ENCODE measurements at regions not wholly inside any gene's neighbourhood (a gene's known extent, or its start where the extent isn't known, plus 50 kb on each side); places are given as distances from the start of the nearest gene placed in this dataset.

DNA sequence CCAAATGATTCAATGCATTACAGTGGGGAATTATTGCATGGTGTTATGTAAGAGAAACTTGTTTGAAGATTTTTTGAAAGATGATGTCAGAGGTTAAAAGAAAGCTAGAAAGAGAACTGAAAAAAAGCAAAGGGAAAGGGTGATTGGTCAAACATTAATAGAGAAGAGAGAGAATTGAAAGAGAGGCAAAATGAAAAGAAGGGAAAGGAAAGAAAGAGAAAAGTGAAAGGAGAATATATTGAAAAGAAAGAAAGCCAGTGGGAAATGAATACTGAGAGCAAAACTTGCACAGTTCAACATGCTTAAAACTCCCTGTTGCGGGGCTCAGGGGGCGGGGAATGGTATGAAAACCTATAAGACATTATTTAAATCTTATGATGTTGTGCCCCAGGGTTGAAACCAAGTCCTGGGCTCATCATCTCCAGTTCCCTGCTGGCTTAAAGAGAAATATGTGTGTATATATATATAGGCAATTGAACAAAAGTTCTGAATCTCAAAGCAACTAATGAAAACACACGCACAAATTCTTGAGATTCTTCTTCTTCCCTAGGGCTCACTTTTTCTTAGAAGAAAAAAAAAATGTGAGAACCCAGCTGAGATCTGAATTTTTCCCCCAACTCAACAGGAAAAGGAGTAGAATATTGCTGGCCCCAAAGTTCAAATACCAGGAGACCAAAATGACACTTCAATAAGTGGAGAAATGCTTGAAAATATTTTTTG, 2045.9 kb upstream of the CELF4 start:
- Histone ChIP-seq H2AFZ (ENCODE audit: control insufficient read depth, low read depth, low read length) (no peak overlapping the region), H3K4me1 (ENCODE audit: control insufficient read depth, insufficient read depth, low read length) (no peaks in the 10 kb centered on the region), H3K27me3 (replicated peaks in 1 of 2; ENCODE audit: control insufficient read depth in 2 of 2, insufficient read depth in 2 of 2, low read length in 1 of 2) (no peaks in the 10 kb centered on the region), H3K4me3 (no peak overlapping the region), H3K4me2 (ENCODE audit: control insufficient read depth, insufficient read depth) (no peak overlapping the region), H3K36me3 (ENCODE audit: control insufficient read depth in 2 of 2, insufficient read depth in 2 of 2, low read length in 1 of 2) (no peaks in the 10 kb centered on the region), H4K20me1 (ENCODE audit: control insufficient read depth, insufficient read depth) (no peaks in the 10 kb centered on the region), H3K79me2 (ENCODE audit: control insufficient read depth, insufficient read depth, low read length) (no peaks in the 10 kb centered on the region), H3K9me3 (replicated peaks; ENCODE audit: control insufficient read depth, insufficient read depth, low read length) (no peaks in the 10 kb centered on the region; the same call in 2 of the 3 replicates), H3K27ac (ENCODE audit: control insufficient read depth, insufficient read depth) (no peak overlapping the region), H3K9ac (ENCODE audit: control insufficient read depth, insufficient read depth, low read length) (no peak overlapping the region)
- SMC1A ChIA-PET (ENCODE audit: uncharacterized antibody, unreplicated experiment) = interaction anchor here (1.0 kb wide), 1 partner anchor 24 kb away, joined by 3 read pairs; no protein-coding TSS in a partner anchor
- 21% methylated on average over 3 of the region's 3 CpGs for WGBS (ENCODE audit: insufficient coverage, insufficient replicate concordance, low lambda C conversion rate, missing lambda C conversion rate)
- in situ Hi-C loops (cut with MboI) (no loop called here), intact Hi-C loops (cut with micrococcal nuclease; ENCODE audit: unreplicated experiment) (no loop called here)
- FAIRE-seq (no peak), ATAC-seq (no peak), DNase-seq (ENCODE audit: low read depth, low spot score) (no peak)
- BruUV-seq (replicated peaks) = no TSS peak
- CTCF ChIA-PET = no interaction called here
- POLR2A ChIA-PET = no interaction called here
- RAD21 ChIA-PET (ENCODE audit: unreplicated experiment) = no interaction called here
- TF ChIP-seq POLR2AphosphoS2 (IDR thresholded peaks at IDR 0.05; ENCODE audit: low read depth, low read length) (no peak), RBBP5 (conservative IDR thresholded peaks at IDR 0.05) (no peak), NFYA (IDR thresholded peaks at IDR 0.05; ENCODE audit: borderline replicate concordance, low read depth, low read length) (no peak), EGR1 (IDR thresholded peaks at IDR 0.05; ENCODE audit: borderline replicate concordance in 1 of 2, low read depth in 2 of 2, low read length in 2 of 2) (no peak), RUNX3 (IDR thresholded peaks at IDR 0.05; ENCODE audit: low read length) (no peak), NFYB (IDR thresholded peaks at IDR 0.05; ENCODE audit: insufficient read depth, low read depth, low read length) (no peak), ATF7 (IDR thresholded peaks at IDR 0.05; ENCODE audit: low read depth) (no peak), JUND (IDR thresholded peaks at IDR 0.05; ENCODE audit: low read depth, low read length) (no peak), PML (IDR thresholded peaks at IDR 0.05; ENCODE audit: low read length) (no peak), ESRRA (IDR thresholded peaks at IDR 0.05; ENCODE audit: low read length) (no peak), FOXM1 (IDR thresholded peaks at IDR 0.05; ENCODE audit: low read depth, low read length) (no peak), ZNF384 (IDR thresholded peaks at IDR 0.05; ENCODE audit: borderline replicate concordance, low read depth, low read length) (no peak), EZH2 (IDR thresholded peaks at IDR 0.05; ENCODE audit: borderline replicate concordance, control insufficient read depth, low read depth, low read length) (no peak)
- TF ChIP-seq, protein P1, sequence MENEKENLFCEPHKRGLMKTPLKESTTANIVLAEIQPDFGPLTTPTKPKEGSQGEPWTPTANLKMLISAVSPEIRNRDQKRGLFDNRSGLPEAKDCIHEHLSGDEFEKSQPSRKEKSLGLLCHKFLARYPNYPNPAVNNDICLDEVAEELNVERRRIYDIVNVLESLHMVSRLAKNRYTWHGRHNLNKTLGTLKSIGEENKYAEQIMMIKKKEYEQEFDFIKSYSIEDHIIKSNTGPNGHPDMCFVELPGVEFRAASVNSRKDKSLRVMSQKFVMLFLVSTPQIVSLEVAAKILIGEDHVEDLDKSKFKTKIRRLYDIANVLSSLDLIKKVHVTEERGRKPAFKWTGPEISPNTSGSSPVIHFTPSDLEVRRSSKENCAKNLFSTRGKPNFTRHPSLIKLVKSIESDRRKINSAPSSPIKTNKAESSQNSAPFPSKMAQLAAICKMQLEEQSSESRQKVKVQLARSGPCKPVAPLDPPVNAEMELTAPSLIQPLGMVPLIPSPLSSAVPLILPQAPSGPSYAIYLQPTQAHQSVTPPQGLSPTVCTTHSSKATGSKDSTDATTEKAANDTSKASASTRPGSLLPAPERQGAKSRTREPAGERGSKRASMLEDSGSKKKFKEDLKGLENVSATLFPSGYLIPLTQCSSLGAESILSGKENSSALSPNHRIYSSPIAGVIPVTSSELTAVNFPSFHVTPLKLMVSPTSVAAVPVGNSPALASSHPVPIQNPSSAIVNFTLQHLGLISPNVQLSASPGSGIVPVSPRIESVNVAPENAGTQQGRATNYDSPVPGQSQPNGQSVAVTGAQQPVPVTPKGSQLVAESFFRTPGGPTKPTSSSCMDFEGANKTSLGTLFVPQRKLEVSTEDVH (IDR thresholded peaks at IDR 0.05; ENCODE audit: low read depth, partially characterized antibody) = no peak
- TF ChIP-seq, protein P2, sequence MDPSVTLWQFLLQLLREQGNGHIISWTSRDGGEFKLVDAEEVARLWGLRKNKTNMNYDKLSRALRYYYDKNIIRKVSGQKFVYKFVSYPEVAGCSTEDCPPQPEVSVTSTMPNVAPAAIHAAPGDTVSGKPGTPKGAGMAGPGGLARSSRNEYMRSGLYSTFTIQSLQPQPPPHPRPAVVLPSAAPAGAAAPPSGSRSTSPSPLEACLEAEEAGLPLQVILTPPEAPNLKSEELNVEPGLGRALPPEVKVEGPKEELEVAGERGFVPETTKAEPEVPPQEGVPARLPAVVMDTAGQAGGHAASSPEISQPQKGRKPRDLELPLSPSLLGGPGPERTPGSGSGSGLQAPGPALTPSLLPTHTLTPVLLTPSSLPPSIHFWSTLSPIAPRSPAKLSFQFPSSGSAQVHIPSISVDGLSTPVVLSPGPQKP (IDR thresholded peaks at IDR 0.05; ENCODE audit: low read depth, low read length) = no peak
- TF ChIP-seq, protein P3, sequence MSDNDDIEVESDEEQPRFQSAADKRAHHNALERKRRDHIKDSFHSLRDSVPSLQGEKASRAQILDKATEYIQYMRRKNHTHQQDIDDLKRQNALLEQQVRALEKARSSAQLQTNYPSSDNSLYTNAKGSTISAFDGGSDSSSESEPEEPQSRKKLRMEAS (IDR thresholded peaks at IDR 0.05; ENCODE audit: low read depth, low read length) = no peak
- TF ChIP-seq, protein P4, sequence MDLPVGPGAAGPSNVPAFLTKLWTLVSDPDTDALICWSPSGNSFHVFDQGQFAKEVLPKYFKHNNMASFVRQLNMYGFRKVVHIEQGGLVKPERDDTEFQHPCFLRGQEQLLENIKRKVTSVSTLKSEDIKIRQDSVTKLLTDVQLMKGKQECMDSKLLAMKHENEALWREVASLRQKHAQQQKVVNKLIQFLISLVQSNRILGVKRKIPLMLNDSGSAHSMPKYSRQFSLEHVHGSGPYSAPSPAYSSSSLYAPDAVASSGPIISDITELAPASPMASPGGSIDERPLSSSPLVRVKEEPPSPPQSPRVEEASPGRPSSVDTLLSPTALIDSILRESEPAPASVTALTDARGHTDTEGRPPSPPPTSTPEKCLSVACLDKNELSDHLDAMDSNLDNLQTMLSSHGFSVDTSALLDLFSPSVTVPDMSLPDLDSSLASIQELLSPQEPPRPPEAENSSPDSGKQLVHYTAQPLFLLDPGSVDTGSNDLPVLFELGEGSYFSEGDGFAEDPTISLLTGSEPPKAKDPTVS (IDR thresholded peaks at IDR 0.05; ENCODE audit: low read depth, low read length) = no peak
- TF ChIP-seq, protein P5, sequence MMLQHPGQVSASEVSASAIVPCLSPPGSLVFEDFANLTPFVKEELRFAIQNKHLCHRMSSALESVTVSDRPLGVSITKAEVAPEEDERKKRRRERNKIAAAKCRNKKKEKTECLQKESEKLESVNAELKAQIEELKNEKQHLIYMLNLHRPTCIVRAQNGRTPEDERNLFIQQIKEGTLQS (IDR thresholded peaks at IDR 0.05; ENCODE audit: borderline replicate concordance, extremely low read depth, low read depth, low read length) = no peak

All from GM12878 (cell line).